WTC11 (cell line): ENCODE measurements at regions not wholly inside any gene's neighbourhood (a gene's known extent, or its start where the extent isn't known, plus 50 kb on each side); places are given as distances from the start of the nearest gene placed in this dataset.

Source experiments
- MXD4 ChIP-seq: fragments of 250-450 bp; sonication (Bioruptor Pico); IDR thresholded peaks from 2 replicates; pipeline ENCODE4 v1.8.0; 2021; ENCODE audit warnings: mild to moderate bottlenecking, moderate library complexity, borderline replicate concordance
- TF ChIP-seq, protein P1 (sequence below): sonication (generic); formaldehyde crosslinking; IDR thresholded peaks from 2 replicates; pipeline ENCODE4 v1.8.0; 2022; ENCODE audit warnings: mild to moderate bottlenecking, missing genetic modification reagents

DNA sequence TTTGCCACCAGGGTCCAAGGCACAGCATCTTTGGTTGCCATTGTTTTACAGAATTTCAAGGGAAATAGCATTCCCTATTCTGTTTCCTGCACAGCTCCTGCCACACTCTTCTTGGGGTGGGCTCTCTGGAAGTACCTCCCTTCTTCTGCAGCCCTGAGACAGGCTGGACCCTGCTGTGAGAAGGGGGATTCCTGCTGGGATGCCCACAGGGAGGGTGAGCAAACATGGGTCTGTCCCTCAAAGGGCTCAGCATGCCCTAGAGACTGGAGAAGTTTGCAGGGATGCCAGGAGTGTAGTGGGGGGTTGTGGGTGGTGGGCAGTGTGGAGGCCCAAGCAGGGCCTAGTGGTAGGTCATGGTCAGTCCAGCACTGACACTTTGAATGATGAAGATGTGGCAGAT lies 222.2 kb upstream of the GPR26 start:
- TF ChIP-seq, protein P1, sequence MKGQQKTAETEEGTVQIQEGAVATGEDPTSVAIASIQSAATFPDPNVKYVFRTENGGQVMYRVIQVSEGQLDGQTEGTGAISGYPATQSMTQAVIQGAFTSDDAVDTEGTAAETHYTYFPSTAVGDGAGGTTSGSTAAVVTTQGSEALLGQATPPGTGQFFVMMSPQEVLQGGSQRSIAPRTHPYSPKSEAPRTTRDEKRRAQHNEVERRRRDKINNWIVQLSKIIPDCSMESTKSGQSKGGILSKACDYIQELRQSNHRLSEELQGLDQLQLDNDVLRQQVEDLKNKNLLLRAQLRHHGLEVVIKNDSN (CRISPR knock-in tag) = no peak
- TF ChIP-seq MXD4 = no peak
